ENCODE measurements at regions not wholly inside any gene's neighbourhood (a gene's known extent, or its start where the extent isn't known, plus 50 kb on each side); places are given as distances from the start of the nearest gene placed in this dataset.

GRCh38 chr18:26745288-26746181, 120.0 kb downstream of the AQP4 start:
- intact Hi-C loops (cut with micrococcal nuclease), result no loop called here

GRCh38 chr18:26741758-26742157, 123.7 kb downstream of the AQP4 start:
- intact Hi-C loops (cut with micrococcal nuclease), result no loop called here

GRCh38 chr18:26741048-26741447, 124.5 kb downstream of the AQP4 start:
- intact Hi-C loops (cut with micrococcal nuclease), result no loop called here

GRCh38 chr18:26740396-26740795, 125.1 kb downstream of the AQP4 start:
- intact Hi-C loops (cut with micrococcal nuclease), result no loop called here

- intact Hi-C loops (cut with micrococcal nuclease), result no loop called here
These were observed 126.8 kb downstream of the AQP4 start for GRCh38 chr18:26738706-26739105.

- intact Hi-C loops (cut with micrococcal nuclease), result no loop called here
These were observed 129.2 kb downstream of the AQP4 start for GRCh38 chr18:26736301-26736700.

GRCh38 chr18:26734760-26735159, 130.7 kb downstream of the AQP4 start:
- intact Hi-C loops (cut with micrococcal nuclease), result no loop called here

GRCh38 chr18:26729449-26729848, 136.1 kb downstream of the AQP4 start:
- intact Hi-C loops (cut with micrococcal nuclease), result no loop called here

- intact Hi-C loops (cut with micrococcal nuclease), result no loop called here
These were observed 136.5 kb downstream of the AQP4 start for GRCh38 chr18:26729008-26729407.

- intact Hi-C loops (cut with micrococcal nuclease), result no loop called here
These were observed 141.5 kb downstream of the AQP4 start for GRCh38 chr18:26723981-26724380.

- intact Hi-C loops (cut with micrococcal nuclease), result no loop called here
These were observed 143.0 kb downstream of the AQP4 start for GRCh38 chr18:26722565-26722931.

GRCh38 chr18:26721854-26722564, 143.5 kb downstream of the AQP4 start:
- intact Hi-C loops (cut with micrococcal nuclease), result no loop called here

- intact Hi-C loops (cut with micrococcal nuclease), result no loop called here
These were observed 145.6 kb downstream of the AQP4 start for GRCh38 chr18:26719896-26720295.

- intact Hi-C loops (cut with micrococcal nuclease), result no loop called here
These were observed 148.3 kb downstream of the AQP4 start for GRCh38 chr18:26717123-26717719.

- intact Hi-C loops (cut with micrococcal nuclease), result no loop called here
These were observed 150.8 kb downstream of the AQP4 start for GRCh38 chr18:26714739-26715138.

GRCh38 chr18:26711756-26712155, 153.8 kb downstream of the AQP4 start:
- intact Hi-C loops (cut with micrococcal nuclease), result loop anchor here (2.0 kb wide), 1 partner anchor 163 kb away; the partner anchor contains the start of gene KCTD1

- intact Hi-C loops (cut with micrococcal nuclease), result loop anchor here (2.0 kb wide), 1 partner anchor 162 kb away; the partner anchor contains the start of gene KCTD1
These were observed 154.9 kb downstream of the AQP4 start for GRCh38 chr18:26710470-26711096.

GRCh38 chr18:26709897-26710296, 155.6 kb downstream of the AQP4 start:
- intact Hi-C loops (cut with micrococcal nuclease), result loop anchor here (2.0 kb wide), 1 partner anchor 161 kb away; the partner anchor contains the start of gene KCTD1

GRCh38 chr18:26708806-26709716, 156.4 kb downstream of the AQP4 start:
- intact Hi-C loops (cut with micrococcal nuclease), result no loop called here

- intact Hi-C loops (cut with micrococcal nuclease), result no loop called here
These were observed 158.6 kb downstream of the AQP4 start for GRCh38 chr18:26706911-26707351.

Measured in T-helper 1 cell treated with Interleukin-12 subunit alpha and Interleukin-12 subunit beta and Interleukin-4 antibody, amounts not matched to agents 30 ng/mL and 1 ng/mL, for 36 hours (primary cell).